K562 (cell line): ENCODE measurements at regions not wholly inside any gene's neighbourhood (a gene's known extent, or its start where the extent isn't known, plus 50 kb on each side); places are given as distances from the start of the nearest gene placed in this dataset.

Experiments
- ATAC-seq: fragments of 200-7000 bp; cut with Tn5 transposase; 3 replicates; pipeline ENCODE4 v1.9.1; 2020; ENCODE audit warnings: moderate library complexity
- BruUV-seq: library from RNA; stranded (reverse); fragments of 400-500 nt; replicated peaks from 2 replicates; lab custom pipeline; 2021; lab: Mats Ljungman, UMichigan
- CTCF ChIA-PET: fragments of 300-600 bp; formaldehyde crosslinking; extraction: SDS; loops from one replicate; lab custom pipeline; 2021; ENCODE audit warnings: low intra/inter-chr PET ratio; lab: Yijun Ruan, JAX
- POLR2A ChIA-PET: fragments of 300-600, 350-650 bp; sonication (Branson Sonifier 250); formaldehyde crosslinking; extraction: SDS; loops from one replicate; lab custom pipeline; 2021; ENCODE audit warnings: antibody characterized with exemption, inconsistent platforms; lab: Yijun Ruan, JAX
- DNase-seq, 4 experiments: peaks; one replicate each; pipeline versions ENCODE4 v3.0.0 to v3.0.0-alpha.2; 2011 to 2018; ENCODE audit warnings: low spot score in 3 of 4, mixed read lengths in 3 of 4; ENCODE audit errors: extremely low read depth in 1 of 4
- FAIRE-seq: peaks from 2 replicates; lab custom pipeline; 2011; peaks lifted over from hg19 to GRCh38; lab: Jason Lieb, UNC
- H2AFZ ChIP-seq: 2 replicates; pipeline ENCODE4 v1.6.0; 2011; ENCODE audit warnings: low read depth, low read length, control low read depth, inconsistent platforms
- H3K27ac ChIP-seq: fragments of 200-600 bp; 3 replicates; pipeline ENCODE4 v1.8.0; 2011; ENCODE audit warnings: low read depth, mild to moderate bottlenecking, control low read depth, inconsistent platforms, low read length, moderate library complexity, mixed read lengths; ENCODE audit errors: extremely low read depth
- H3K27me3 ChIP-seq, 2 experiments: fragments of 300-600 bp in 1 of 2; 2 replicates in 1 of 2; 3 replicates in 1 of 2; pipeline versions ENCODE4 v1.6.0 to v1.8.0; 2011; ENCODE audit warnings: inconsistent platforms in 2 of 2, low read length in 2 of 2, mild to moderate bottlenecking in 1 of 2, mixed read lengths in 1 of 2, moderate library complexity in 1 of 2; ENCODE audit not compliant: control insufficient read depth in 2 of 2, insufficient read depth in 2 of 2
- H3K36me3 ChIP-seq: fragments of 300-600 bp; 3 replicates; pipeline ENCODE4 v1.8.0; 2011; ENCODE audit warnings: mild to moderate bottlenecking, low read length, inconsistent platforms; ENCODE audit not compliant: control insufficient read depth, insufficient read depth
- H3K4me1 ChIP-seq, 2 experiments: fragments of 200-600 bp in 1 of 2; replicated peaks in 1 of 2; 2 replicates in 1 of 2; 3 replicates in 1 of 2; pipeline versions ENCODE4 v1.5.1 to v1.8.0; 2011; ENCODE audit warnings: inconsistent platforms in 2 of 2, low read length in 2 of 2, mild to moderate bottlenecking in 1 of 2, mixed read lengths in 1 of 2, moderate library complexity in 1 of 2; ENCODE audit not compliant: control insufficient read depth in 2 of 2, insufficient read depth in 2 of 2
- H3K4me2 ChIP-seq: 2 replicates; pipeline ENCODE4 v1.6.1; 2011; ENCODE audit warnings: low read length, control low read depth, inconsistent platforms, mixed read lengths; ENCODE audit not compliant: insufficient read depth
- H3K4me3 ChIP-seq: fragments of 200-600 bp; sonication (generic), shearing (Covaris generic); 2 replicates; pipeline ENCODE4 v1.5.1; 2016; ENCODE audit warnings: control low read depth, inconsistent platforms
- H3K79me2 ChIP-seq: fragments of 200-600 bp; 3 replicates; pipeline ENCODE4 v1.8.0; 2011; ENCODE audit warnings: low read length, inconsistent platforms; ENCODE audit not compliant: control insufficient read depth, insufficient read depth
- H3K9ac ChIP-seq, 2 experiments: 2 replicates each; pipeline versions ENCODE4 v1.6.0 to v1.6.1; 2011; ENCODE audit warnings: low read depth in 2 of 2, low read length in 2 of 2, control low read depth in 1 of 2, inconsistent platforms in 1 of 2, mild to moderate bottlenecking in 1 of 2, mixed read lengths in 1 of 2; ENCODE audit not compliant: insufficient read depth in 1 of 2
- H3K9me1 ChIP-seq: one replicate; pipeline ENCODE4 v1.6.0; 2011; ENCODE audit warnings: inconsistent platforms, mild to moderate bottlenecking, low read length, moderate library complexity; ENCODE audit not compliant: control insufficient read depth, insufficient read depth
- H3K9me3 ChIP-seq: replicated peaks from 2 replicates; pipeline ENCODE4 v1.5.1; 2011; ENCODE audit warnings: low read depth, low read length, inconsistent platforms; ENCODE audit not compliant: control insufficient read depth, insufficient read depth
- H4K20me1 ChIP-seq: replicated peaks from 2 replicates; pipeline ENCODE4 v1.6.1; 2011; ENCODE audit warnings: low read length, inconsistent platforms, mixed read lengths; ENCODE audit not compliant: control insufficient read depth, insufficient read depth
- ARNT ChIP-seq, 2 experiments: fragments of 450-650 bp; IDR thresholded peaks; 2 replicates each; pipeline ENCODE4 v1.6.1; 2016; ENCODE audit warnings: mild to moderate bottlenecking in 1 of 2
- BDP1 ChIP-seq: IDR thresholded peaks from 3 replicates; pipeline ENCODE4 v1.6.1; 2011; ENCODE audit not compliant: insufficient read length, insufficient read depth
- ETV5 ChIP-seq: sonication (generic); formaldehyde crosslinking; IDR thresholded peaks from 2 replicates; pipeline ENCODE4 v1.4.0; 2020; ENCODE audit warnings: low read depth, mild to moderate bottlenecking, missing genetic modification reagents
- MEF2A ChIP-seq: IDR thresholded peaks from 2 replicates; pipeline ENCODE4 v1.6.1; 2011; ENCODE audit warnings: low read depth, mild to moderate bottlenecking, low read length, moderate library complexity; ENCODE audit not compliant: control insufficient read depth
- PHB ChIP-seq: fragments of 250-450 bp; sonication (Bioruptor Pico); IDR thresholded peaks from 2 replicates; pipeline ENCODE4 v1.5.0; 2021
- PHTF2 ChIP-seq: fragments of 250-450 bp; sonication (Bioruptor Pico); IDR thresholded peaks from 2 replicates; pipeline ENCODE4 v1.5.0; 2021; ENCODE audit warnings: mild to moderate bottlenecking
- POLR2A ChIP-seq: fragments of 450-650 bp; conservative IDR thresholded peaks from 2 replicates; pipeline ENCODE4 v1.6.1; 2016
- STAT5A ChIP-seq: IDR thresholded peaks from 2 replicates; pipeline ENCODE4 v1.6.1; 2012; ENCODE audit warnings: low read length, inconsistent platforms, borderline replicate concordance
- ZNF668 ChIP-seq: fragments of 250-450 bp; sonication (Bioruptor Pico); IDR thresholded peaks from 2 replicates; pipeline ENCODE4 v1.8.0; 2022; ENCODE audit warnings: mild to moderate bottlenecking, inconsistent platforms
- WGBS: fragments of 100-300 bp; shearing (Covaris generic); methylation state at CpG from one replicate; pipeline ENCODE4 v1.1.6; 2016; ENCODE audit warnings: low coverage, mixed read lengths; ENCODE audit not compliant: insufficient coverage; ENCODE audit errors: missing lambda C conversion rate; 5-methylcytosine and 5-hydroxymethylcytosine counted together
- in situ Hi-C: fragments of 300-500 bp; cut with MboI; formaldehyde crosslinking; loops from 4 replicates; pipeline ENCODE4 v1.15.0; 2018; ENCODE audit warnings: inconsistent platforms, mixed read lengths
- intact Hi-C: fragments of 100-400 bp; cut with micrococcal nuclease; formaldehyde crosslinking; loops from 2 replicates; pipeline ENCODE4 v1.14.2; 2022
- TF ChIP-seq, protein P1 (sequence below), 2 experiments: fragments of 250-450 bp in 1 of 2; fragments of 450-650 bp in 1 of 2; sonication (Bioruptor Pico) in 1 of 2; IDR thresholded peaks; 2 replicates each; pipeline versions ENCODE4 v1.6.1 to v1.8.0; 2016 to 2021; ENCODE audit warnings: mild to moderate bottlenecking in 2 of 2, moderate library complexity in 2 of 2, missing compliant biosample characterization in 1 of 2, missing genetic modification characterization in 1 of 2
- TF ChIP-seq, protein P2 (sequence below): fragments of 450-650 bp; IDR thresholded peaks from 2 replicates; pipeline ENCODE4 v1.6.1; 2016; ENCODE audit warnings: mild to moderate bottlenecking, moderate library complexity

GRCh38 chr6:6524951-6525350 is 63.6 kb upstream of the LY86 start:
- no TSS peak for BruUV-seq
- 0% methylated on average over 3 of the region's 3 CpGs for WGBS
- Histone ChIP-seq H3K9me3 (no peaks in the 10 kb centered on the region), H3K9ac (no peak overlapping the region), H3K27me3 (peaks cover 7 to 17% of the 10 kb centered on the region in 2 experiments; a peak in 3 of 5 replicates), H3K27ac (no peak overlapping the region), H3K4me3 (no peak overlapping the region), H3K4me1 (no peaks in the 10 kb centered on the region), H3K79me2 (no peaks in the 10 kb centered on the region), H3K36me3 (no peaks in the 10 kb centered on the region), H4K20me1 (no peaks in the 10 kb centered on the region), H2AFZ (no peak overlapping the region), H3K9me1 (no peaks in the 10 kb centered on the region), H3K4me2 (no peak overlapping the region)
- POLR2A ChIA-PET: no interaction called here
- intact Hi-C loops (no loop called here), in situ Hi-C loops (loop anchor here (25.0 kb wide), 2 partner anchors 463 to 1388 kb away; no protein-coding TSS in a partner anchor)
- CTCF ChIA-PET: no interaction called here
- FAIRE-seq: no peak
- DNase-seq: no peak
- no peak for ATAC-seq
- no peak for TF ChIP-seq BDP1
- no peak for TF ChIP-seq STAT5A
- no peak for TF ChIP-seq PHB
- TF ChIP-seq ARNT (IDR thresholded peaks at IDR 0.05): no peak
- TF ChIP-seq POLR2A: no peak
- TF ChIP-seq ETV5: no peak
- TF ChIP-seq, protein P1, sequence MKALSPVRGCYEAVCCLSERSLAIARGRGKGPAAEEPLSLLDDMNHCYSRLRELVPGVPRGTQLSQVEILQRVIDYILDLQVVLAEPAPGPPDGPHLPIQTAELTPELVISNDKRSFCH (CRISPR knock-in tag; IDR thresholded peaks at IDR 0.05): no peak
- TF ChIP-seq, protein P1 (tag; IDR thresholded peaks at IDR 0.05): no peak
- no peak for TF ChIP-seq PHTF2
- TF ChIP-seq, protein P2, sequence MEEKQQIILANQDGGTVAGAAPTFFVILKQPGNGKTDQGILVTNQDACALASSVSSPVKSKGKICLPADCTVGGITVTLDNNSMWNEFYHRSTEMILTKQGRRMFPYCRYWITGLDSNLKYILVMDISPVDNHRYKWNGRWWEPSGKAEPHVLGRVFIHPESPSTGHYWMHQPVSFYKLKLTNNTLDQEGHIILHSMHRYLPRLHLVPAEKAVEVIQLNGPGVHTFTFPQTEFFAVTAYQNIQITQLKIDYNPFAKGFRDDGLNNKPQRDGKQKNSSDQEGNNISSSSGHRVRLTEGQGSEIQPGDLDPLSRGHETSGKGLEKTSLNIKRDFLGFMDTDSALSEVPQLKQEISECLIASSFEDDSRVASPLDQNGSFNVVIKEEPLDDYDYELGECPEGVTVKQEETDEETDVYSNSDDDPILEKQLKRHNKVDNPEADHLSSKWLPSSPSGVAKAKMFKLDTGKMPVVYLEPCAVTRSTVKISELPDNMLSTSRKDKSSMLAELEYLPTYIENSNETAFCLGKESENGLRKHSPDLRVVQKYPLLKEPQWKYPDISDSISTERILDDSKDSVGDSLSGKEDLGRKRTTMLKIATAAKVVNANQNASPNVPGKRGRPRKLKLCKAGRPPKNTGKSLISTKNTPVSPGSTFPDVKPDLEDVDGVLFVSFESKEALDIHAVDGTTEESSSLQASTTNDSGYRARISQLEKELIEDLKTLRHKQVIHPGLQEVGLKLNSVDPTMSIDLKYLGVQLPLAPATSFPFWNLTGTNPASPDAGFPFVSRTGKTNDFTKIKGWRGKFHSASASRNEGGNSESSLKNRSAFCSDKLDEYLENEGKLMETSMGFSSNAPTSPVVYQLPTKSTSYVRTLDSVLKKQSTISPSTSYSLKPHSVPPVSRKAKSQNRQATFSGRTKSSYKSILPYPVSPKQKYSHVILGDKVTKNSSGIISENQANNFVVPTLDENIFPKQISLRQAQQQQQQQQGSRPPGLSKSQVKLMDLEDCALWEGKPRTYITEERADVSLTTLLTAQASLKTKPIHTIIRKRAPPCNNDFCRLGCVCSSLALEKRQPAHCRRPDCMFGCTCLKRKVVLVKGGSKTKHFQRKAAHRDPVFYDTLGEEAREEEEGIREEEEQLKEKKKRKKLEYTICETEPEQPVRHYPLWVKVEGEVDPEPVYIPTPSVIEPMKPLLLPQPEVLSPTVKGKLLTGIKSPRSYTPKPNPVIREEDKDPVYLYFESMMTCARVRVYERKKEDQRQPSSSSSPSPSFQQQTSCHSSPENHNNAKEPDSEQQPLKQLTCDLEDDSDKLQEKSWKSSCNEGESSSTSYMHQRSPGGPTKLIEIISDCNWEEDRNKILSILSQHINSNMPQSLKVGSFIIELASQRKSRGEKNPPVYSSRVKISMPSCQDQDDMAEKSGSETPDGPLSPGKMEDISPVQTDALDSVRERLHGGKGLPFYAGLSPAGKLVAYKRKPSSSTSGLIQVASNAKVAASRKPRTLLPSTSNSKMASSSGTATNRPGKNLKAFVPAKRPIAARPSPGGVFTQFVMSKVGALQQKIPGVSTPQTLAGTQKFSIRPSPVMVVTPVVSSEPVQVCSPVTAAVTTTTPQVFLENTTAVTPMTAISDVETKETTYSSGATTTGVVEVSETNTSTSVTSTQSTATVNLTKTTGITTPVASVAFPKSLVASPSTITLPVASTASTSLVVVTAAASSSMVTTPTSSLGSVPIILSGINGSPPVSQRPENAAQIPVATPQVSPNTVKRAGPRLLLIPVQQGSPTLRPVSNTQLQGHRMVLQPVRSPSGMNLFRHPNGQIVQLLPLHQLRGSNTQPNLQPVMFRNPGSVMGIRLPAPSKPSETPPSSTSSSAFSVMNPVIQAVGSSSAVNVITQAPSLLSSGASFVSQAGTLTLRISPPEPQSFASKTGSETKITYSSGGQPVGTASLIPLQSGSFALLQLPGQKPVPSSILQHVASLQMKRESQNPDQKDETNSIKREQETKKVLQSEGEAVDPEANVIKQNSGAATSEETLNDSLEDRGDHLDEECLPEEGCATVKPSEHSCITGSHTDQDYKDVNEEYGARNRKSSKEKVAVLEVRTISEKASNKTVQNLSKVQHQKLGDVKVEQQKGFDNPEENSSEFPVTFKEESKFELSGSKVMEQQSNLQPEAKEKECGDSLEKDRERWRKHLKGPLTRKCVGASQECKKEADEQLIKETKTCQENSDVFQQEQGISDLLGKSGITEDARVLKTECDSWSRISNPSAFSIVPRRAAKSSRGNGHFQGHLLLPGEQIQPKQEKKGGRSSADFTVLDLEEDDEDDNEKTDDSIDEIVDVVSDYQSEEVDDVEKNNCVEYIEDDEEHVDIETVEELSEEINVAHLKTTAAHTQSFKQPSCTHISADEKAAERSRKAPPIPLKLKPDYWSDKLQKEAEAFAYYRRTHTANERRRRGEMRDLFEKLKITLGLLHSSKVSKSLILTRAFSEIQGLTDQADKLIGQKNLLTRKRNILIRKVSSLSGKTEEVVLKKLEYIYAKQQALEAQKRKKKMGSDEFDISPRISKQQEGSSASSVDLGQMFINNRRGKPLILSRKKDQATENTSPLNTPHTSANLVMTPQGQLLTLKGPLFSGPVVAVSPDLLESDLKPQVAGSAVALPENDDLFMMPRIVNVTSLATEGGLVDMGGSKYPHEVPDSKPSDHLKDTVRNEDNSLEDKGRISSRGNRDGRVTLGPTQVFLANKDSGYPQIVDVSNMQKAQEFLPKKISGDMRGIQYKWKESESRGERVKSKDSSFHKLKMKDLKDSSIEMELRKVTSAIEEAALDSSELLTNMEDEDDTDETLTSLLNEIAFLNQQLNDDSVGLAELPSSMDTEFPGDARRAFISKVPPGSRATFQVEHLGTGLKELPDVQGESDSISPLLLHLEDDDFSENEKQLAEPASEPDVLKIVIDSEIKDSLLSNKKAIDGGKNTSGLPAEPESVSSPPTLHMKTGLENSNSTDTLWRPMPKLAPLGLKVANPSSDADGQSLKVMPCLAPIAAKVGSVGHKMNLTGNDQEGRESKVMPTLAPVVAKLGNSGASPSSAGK: no peak
- no peak for TF ChIP-seq MEF2A
- no peak for TF ChIP-seq ZNF668 (CRISPR knock-in tag)
